ENCODE measurements at regions not wholly inside any gene's neighbourhood (a gene's known extent, or its start where the extent isn't known, plus 50 kb on each side); places are given as distances from the start of the nearest gene placed in this dataset.

DNA sequence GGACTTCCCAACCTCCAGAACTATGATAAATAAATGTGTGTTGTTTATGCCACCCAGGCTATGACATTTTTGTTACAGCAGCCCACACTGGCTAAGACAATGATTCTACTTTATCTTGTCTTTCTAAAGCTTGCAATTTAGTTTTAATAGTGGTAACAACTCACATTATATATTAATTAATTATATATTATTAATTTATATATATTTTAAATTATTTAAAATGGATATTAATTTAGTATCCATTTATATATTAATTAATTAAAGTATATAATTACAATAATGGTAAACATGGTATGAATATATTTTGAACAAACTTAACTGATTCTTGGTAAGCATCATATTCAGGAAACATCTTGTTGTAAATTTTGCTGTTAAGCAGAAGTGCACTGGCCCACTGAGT is 863.9 kb downstream of the MCTP2 start:
- DNase-seq, result no peak

DNA sequence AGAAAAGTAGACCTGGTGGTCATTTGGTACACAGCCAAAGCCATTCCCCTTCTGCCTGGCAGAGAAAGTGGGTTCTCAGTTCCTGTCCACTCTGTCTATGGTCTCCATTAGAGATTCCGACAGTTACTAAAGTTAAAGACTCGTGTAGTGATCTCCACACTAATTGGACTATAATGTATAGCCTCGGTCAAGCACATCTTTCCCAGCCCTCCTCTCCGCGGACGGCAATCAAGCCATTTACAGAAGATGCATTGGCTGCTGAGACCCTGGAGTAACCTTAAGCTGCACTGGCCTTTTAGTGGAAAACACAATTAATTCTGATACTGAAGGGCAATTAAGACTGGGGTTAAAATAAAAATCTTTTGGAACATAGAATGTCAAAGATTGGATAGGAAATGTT is 865.3 kb downstream of the MCTP2 start:
- no peak for DNase-seq

DNA sequence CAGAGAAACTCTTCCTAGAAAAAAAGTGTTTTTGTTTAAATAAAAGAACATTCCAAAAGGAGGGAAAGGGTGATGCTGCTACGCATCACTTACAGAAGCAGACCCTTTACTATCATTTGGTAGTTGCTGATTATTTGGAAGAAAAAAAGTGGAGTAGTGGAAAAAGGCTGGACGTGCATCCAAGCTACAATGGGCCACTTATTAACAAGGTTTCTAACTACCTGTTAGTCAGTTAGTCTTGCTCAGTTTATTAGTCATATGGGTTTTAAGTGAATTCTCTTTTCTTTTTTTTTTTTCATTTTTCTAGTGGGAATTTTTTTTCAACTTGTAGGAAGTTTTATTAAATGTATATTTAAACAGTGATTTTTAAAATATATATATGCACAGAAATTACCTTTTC is 866.0 kb downstream of the MCTP2 start:
- no peak for DNase-seq

DNA sequence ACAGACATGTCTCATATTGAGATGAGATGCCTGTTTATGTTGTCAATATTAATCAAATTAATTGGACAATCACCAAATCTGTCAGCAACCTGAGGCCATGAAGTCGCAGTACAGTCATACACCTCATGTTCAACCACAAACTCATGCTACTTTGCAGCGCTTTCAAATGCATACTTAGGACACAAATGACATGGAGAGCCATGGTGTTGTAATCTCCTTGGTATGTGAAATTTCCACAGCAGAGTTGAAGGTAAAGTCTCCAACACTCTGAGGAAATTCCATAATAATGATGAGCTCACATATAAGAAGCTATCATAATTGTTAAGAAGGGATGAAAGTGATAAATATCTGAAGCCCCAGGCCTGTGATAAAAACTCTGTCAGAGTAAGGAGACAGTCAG is 873.9 kb downstream of the MCTP2 start:
- DNase-seq, result no peak

DNA sequence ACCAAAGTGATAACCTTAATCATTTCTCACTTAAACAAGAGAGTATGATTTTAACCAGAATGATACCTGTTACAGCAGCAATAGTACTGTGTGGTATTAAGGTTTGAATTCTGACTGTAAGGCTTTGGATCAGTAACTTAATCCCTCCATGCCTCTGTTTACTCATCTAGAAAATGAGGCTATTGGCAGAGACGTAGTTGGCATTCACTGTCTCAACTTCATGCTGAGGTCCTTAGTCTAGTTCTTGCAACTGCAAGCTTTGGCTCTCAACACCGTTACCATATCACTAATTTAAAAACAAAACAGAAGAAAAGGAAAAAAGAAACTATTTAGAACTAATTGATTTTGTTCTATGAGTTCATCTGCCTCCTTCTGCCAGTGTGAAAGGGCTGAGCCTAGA is 875.4 kb downstream of the MCTP2 start:
- DNase-seq, result no peak

DNA sequence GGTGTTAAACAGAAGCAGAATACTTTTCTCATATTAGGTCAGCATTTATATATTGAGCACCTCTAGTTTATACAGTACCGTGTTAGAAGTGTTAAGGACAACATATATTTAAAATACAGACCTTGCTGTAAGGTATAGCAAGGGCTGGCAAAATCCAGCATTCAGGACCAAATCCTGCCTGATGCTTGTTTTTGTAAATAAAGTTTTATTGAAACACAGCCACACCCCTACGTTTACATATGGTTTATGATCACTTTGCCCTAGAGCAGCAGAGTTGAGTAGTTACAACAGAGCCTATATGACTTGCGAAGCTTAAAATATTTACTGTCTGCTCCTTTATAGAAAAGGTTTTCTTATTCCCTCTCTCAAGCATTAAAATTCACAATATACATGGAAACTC is 877.3 kb downstream of the MCTP2 start:
- no peak for DNase-seq

DNA sequence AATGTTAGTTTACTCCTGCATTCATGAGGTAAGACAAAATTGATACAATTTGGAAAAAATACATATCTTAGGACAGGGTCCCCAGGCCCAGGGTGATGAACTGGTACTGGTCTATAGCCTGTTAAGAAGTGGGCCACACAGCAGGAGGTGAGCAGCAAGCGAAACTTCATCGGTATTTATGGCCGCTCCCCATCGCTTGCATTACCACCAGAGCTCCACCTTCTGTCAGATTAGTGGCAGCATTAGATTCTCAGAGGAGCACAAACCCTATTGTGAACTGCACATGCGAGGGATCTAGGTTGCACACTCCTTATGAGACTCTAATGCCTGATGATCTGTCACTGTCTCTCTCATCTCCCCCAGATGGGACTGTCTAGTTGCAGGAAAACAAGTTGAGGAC is 880.6 kb downstream of the MCTP2 start:
- DNase-seq, result no peak

DNA sequence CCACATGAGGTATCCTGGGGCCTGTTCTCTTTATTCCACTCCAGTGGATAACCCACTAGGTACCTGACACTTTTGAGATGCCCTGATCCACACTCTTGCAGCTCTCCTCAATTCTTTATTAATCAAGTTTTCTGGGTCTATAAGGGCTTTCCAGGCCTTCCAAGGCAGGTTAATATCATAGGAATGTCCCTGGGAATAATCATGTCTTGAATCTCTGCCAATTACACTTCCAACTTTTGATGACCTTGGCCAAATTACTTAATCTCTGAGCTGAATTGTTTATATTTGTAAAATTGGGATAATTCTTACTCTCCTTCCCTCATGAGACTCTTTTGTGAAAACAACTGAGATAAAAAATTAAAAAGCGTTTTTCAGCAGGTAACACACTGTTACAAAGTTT is 881.7 kb downstream of the MCTP2 start:
- DNase-seq, result no peak

DNA sequence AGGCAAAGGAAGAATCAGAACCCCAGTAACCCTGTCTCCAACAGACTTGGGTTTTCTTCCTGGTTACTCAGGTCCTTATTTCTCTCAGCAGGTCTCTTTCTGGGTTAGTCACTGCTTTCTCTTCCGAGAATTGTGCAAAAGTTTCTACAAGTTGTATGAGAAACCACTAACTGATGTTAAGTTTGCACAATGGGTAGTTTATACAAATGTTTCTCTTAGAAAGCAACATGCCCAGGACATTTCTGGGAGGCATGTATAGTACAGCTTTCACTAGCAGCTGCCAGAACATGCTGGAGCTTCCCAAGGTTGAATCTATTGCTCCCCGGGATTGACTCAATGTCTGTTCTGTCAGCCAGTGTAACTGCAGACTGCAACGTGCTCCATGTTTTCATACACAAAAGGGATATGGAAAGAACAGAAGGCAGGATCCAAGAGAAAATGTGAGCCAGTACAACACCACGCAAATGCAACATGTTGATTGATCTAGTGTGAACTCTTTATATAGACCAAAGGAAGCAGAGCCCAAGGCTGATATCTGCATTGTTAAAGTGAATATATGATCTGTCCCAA is 887.8 kb downstream of the MCTP2 start:
- DNase-seq, result no peak

DNA sequence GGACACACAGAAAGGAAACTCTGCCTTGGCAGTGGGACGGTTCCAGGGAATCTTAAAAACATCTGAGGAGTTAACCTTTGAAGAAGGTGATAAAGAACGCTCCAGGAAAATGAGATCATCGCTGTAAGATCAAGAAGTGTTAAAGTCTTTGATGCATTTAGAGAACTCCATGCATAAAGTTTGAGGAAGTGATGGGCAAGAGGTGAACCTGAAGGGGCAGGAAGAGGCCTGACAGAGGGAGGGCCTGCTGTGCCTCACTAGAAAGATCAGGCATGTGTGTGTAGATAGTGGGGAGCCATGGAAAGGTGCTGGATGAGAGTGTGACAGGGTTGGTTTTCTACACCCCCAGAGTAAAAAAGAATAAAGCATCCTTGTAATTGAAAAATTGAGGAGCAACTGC is 889.2 kb downstream of the MCTP2 start:
- DNase-seq, result no peak

DNA sequence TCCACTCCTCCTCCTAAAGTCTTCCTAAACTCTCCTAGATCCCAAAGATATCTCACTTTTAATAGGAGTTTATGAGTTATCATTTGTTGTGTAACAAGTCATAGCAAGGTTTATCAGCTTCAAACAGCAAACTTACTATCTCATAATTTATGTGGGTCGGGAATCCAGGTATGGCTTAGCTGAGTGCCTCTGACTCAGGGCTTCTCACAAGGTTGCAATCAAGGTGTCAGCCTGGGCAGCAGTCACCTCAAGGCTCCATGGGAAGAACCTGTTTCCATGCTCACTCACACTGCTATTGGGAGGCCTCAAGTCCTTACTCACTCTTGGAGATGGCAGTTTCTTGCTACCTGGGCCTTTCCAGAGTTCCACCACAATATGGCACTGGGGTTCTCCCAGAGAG is 889.8 kb downstream of the MCTP2 start:
- DNase-seq, result no peak

DNA sequence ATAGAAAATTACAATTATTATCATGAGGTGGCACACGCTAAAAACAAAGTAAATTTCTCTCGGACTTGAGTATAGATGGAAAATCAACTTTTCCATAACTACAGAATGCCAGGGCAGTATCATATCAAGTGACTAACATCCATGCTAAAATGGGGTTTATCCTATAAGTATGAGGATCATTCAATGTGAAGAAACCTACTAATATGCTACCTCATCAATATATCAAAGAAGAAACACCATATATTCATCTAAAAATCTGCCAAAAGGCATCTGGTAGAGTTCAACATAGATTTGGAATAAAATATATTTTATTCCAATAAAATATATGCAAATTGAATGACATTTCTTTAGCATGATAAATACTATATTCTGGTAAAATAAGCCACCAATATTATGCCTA is 894.4 kb downstream of the MCTP2 start:
- DNase-seq, result no peak

DNA sequence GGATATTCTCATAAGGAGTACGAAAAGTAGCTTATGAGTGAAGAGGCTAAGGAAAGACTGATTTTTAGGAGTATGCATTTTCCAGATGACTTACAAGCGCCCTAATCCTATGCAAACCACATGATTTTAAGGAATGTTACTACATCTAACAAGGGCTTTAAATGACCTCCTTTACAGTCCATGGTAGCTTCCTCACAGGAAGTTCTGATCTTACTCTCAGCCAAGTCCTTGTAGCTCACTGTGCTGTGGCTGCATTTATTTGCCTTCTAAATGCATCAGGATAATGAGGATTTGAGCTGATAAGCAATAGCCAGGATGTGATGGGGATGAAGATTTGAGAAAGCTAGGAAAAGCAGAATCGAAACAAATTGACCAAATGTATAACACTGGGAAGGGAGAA is 896.0 kb downstream of the MCTP2 start:
- no peak for DNase-seq

DNA sequence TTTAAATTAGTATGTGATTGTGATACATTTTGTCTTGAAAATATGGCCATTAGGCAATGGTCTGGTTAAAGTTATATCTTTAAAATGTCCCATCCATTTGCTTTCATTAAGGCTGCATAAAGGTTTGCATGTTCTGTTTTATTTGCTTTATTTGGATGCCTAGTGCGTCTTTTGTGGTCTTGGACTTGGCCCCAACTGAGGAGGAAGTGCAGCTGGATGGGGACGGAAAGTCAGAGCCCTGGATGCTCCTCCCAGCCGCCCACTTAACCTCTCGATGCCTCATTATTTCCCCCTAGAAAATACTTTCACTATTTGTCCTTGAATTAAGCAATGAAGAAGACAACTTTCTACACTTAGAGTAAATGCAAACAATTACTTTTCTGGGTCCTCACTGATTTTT is 898.2 kb downstream of the MCTP2 start:
- no peak for DNase-seq

DNA sequence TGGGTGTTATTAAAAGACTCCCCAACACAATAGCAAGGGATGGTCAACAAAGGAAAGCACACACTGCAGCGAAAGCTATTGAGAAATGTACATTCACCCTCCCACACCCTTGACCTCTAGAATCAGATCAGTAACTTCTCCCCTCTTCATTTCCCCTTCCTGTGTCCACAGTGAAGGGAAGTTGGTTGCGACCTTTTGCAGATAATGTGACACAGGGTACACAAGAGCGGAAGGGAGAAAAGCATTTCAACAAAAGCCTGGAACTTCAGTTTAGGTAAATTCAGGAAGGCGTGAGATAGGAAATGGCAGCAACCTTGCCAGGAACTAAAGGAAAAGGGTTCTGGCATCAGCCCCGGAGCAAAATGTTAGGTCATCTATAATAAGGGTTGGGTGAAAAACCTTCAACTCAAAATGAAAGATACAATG is 899.8 kb downstream of the MCTP2 start:
- no peak for DNase-seq

DNA sequence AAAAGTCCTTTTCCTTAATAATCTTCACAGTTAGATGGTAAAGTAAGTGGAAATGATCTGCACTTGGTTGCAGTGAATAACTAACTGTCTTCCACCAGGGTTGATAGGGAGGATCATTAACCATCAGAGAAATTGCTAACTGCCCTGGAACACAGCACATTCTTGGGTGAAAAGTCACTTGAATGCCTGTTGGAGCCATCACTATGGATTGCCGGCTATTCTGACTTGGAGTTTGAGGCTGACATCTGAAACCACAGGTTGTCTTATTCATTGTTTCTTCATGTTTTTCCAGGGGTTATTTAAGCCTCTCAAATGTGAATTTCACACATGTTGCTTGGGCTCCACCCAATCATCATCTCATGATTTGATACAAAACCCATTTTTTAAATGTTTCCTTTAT is 901.4 kb downstream of the MCTP2 start:
- DNase-seq, result no peak

DNA sequence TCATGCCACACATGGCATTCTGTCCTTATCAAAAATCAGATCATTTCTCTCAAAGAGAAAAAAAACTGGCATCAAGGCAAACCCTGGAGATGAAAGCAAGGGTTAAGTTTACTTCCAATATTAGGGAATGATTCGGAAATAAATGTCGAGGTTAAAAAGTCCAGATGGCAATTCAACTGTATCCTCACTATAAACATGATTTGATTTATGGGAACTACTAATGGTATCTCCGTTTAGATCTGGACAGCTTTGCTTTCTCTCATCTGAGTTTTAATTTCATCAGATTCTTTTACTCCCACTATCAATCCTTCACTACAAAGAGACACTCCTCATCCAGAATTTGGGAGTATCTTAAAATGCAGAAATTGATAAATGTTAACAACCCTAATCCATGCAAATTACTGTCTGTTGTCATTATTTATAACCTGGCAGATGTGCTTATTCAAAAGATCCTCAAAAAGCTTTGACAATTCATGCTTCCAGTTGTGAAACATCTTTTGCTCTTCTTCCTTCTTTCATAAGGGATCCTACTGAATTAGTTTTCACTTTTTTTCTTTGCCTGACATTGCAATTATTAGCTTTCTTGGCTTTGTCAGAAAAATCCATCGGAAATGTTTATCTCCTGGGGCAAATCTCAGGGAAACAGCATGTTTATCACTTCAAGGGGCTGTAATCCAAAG is 903.2 kb downstream of the MCTP2 start:
- no peak for DNase-seq

DNA sequence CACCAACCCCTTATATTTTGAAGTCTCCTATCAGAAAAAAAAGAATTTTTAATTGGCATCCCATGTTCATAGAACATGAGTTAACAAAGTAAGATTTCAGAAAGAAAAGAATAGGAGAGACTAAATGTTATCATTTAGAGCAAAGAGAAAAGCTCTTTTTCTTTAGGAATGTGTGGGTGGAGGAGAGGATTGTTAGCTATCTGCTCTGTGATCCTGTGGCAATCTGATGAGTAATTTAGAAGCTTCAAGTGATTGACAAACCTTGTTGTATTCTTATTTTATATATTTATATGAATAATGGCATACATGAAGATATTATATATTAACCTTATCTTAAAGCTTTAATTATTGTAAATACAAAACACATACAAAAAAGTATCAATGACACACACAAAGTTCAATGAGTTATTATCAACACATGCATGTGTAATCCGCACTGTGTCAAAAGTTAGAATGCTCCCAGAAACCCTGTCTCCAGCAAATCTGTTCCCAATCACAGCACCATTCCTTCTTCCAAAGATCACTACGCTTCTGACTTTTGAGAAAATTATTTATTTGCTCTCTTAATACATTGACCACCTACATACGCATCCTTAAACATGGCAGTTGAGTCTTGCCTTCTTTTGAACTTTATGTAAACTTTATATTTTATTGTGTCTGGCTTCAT is 907.4 kb downstream of the MCTP2 start:
- DNase-seq, result no peak

DNA sequence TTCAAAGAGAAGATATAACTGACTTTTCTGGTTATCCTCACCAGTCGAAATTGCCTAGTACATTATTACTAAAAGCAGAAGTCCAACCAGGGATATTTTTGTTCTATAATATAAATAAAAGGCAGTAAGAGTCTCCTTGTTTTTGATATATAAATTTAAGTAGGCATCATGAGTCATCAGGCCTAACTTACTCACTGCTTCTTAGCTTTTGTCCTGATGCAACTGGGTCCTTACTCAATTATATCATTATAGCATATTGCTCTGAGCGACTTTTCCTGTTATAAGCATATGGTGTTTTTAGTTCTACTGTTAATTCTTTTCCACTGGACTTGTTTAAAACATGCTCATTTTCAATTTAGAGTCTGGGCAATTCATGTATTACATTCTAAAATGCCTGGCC is 910.1 kb downstream of the MCTP2 start:
- no peak for DNase-seq

DNA sequence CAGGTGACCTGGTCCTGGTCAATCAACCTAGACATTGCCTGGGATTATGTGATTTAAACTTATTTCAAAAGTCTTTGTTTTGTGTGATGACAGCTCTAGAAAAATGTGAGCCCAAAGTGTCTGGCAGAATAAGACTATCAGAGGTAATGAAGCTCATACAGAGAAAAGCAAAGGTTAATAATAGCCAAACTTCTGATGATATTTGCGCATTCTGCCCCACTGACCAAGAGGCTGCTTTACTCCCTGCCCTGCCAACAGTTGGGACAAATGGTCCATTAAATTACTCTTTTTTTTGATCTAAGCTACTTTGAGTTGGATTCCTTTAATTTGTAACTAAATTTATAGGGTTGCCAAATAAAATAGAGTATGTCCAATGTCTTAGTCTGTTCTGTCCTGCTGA is 911.2 kb downstream of the MCTP2 start:
- DNase-seq, result no peak

DNA sequence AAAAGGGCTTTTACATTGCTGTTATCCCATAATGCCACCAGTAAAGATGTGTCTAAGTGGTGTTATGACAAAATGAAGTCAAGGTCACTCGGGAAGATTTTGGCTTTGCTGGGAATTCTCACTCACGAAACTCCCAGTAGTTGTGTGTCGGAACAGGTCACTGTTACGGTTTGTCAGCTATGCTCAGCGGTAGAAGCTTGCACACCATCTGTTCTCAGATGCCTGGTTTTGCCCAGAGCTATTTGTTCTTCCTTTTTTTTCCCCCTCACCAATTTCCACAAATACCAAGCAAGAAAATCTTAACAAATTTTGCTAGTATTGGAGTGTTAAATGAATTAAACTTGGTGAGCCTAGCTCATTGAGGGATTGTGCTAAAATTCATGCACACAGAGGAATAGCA is 915.1 kb downstream of the MCTP2 start:
- DNase-seq, result no peak

DNA sequence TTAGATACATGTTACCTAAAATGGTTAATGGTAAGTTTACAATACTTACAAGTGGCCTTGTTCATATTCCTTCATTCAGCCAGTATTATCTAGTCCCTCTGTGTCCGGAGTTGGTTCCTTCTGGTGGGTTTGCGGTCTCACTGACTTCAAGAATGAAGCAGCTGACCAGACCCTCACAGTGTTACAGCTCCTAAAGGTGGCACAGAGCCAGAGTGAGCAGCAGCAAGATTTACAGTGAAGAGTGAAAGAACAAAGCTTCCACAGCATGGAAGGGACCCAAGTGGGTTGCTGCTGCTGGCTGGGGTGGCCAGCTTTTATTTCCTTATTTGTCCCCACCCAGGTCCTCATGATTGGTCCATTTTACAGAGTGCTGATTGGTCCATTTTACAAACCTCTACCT is 916.8 kb downstream of the MCTP2 start:
- DNase-seq, result no peak

DNA sequence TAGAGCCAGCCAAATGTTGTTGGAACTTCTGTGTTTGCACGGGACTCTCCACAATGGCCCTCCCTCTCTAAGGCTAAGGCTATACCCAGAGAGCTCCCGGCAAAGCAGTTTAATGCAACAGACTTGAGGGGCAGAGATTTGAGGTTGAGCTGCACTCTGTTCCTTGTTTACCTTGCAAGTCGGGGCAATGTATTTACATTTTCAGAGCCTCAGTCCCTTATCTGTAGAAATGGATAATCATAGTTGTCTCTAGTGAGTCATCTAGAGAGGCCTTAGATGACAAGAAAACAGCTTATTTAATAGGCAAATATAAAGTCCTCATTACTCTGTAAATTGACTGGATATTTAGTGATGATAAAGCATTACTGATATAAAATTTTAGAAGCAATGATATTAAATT is 917.7 kb downstream of the MCTP2 start:
- DNase-seq, result no peak

DNA sequence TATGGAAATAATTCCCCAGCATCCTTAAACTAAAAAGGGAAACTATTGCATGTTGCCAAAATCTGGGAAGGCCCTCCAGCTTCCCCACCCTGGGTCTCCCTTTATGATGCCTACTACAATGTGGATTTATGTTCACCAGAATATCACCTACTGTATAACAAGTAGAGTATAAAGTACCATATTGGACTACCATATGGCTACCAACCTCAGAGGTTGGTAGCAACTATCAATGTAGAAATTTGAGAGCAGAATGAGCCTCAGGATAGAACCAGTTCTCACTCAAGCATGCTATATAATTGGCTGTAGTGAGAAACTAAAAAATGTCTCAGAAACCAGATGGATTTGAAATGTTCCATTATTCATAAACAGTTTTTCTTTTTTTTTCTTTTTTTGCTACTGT is 918.4 kb downstream of the MCTP2 start:
- DNase-seq, result no peak

DNA sequence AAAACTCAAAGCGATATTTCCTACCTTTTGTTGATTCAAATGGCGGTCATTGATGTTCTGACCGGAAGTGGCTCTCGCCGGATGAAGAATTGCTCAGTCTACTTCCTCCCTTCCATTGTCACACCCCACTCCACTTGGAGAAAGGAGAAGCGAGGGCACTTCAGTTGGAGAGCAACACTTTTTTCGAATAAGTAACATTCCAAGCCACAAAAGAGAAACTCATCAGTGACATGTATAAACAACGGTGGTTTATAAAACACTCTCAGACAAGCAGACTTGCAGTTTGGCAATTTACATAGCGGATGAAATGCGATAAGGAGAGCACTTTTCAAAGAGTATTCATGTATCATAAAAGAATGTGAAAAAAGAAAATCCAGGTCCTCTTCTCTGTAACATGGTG is 919.1 kb downstream of the MCTP2 start:
- DNase-seq, result no peak
